Limb (tissue), 2 donors: ENCODE measurements at regions not wholly inside any gene's neighbourhood (a gene's known extent, or its start where the extent isn't known, plus 50 kb on each side); places are given as distances from the start of the nearest gene placed in this dataset.

Experiments
- DNase-seq, 2 donors: peaks; one replicate each; pipeline ENCODE4 v3.0.0-alpha.2; 2016; ENCODE audit errors: extremely low spot score in 2 of 2

DNA sequence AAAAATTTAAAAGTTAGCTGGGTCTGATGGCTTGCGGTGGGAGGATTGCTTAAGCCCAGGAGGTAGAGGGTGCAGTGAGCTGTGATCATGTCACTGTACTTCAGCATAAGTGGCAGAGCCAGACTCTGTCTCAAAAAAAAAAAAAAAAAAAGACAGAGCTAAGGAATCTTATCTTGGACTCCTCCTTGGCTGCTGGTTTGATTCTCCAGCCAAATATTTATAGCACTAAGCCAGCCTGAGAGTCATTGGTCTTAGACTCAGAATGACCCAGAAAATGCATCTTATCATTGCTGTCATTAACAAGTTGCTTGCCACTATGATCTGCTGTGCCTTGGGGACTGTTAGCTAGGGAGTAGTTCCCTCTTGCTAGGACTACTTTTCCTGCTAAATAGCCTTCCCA, 164.7 kb downstream of the GNAT3 start:
- no peak for DNase-seq

DNA sequence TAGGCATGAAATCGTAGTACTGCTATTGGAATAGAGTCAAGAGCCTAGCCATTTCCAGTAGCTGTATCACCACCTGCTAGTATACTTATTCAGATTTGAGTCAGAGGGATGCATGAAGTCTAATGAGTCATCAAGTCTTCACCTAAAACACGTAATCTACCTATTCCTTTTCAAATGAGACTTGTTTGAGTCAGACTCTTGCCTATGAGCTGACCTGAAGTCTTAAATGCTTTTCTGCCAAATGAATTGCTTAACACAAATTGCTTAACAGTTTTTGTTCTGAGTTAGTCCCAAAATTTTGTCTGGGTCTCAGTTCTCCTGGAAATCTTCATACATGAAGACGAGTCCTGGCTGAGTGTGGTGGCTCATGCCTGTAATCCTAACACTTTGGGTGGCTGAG, 165.2 kb downstream of the GNAT3 start:
- DNase-seq: no peak

DNA sequence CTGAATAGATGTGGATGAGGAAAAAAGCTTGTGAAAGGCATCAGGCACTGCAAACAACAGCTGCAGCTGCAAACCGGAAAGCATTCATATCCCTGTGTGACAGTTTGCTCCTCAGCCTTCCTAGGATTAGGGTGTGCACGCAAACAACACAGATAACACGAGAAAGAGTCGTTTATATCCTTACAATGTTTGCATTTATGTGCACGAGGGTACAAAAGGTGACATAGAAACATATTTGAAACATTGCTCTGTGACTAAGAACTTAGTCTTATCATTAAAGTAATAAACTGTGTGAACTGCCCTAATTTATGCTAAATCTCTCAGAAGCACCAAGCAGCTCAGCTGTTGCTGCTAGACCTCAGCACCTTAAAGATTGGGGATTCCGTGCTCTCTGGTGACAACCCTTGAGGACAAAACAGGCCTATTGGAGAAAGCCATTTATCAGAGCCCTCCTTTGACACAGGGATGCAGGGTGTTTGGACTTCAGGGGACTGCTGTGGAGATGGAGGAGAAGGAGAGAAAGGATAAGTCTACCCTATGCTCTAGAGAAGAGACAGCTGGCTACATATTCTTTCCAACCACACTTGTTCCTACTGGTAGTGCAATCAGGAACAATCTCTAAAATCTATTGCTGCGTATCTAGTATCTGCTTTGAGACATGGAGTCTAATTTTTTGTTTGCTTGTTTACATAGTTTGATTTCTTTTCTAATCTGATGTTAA, 176.2 kb downstream of the GNAT3 start:
- peak in 1 of 2 donors; percentile 53 for DNase-seq

DNA sequence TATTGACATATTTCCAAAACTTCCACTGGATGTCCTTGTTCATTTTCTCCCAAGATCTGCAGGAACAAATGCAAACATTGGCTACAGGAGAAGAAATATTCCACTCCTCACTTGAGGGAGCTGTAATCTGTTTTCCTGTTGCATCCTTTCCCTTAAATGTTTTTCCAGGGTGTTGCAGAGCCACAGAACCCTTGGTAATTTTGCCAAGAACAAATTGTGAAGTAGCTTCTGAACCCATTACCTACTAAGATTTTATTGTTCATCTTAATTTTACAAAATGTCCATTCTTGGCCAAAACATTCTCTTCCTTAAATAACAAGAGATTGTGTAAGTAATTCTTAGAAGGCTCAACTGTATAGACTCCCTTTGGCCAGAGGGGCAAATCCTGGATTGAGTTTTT, 177.0 kb downstream of the GNAT3 start:
- peak in 1 of 2 donors; percentile 33 for DNase-seq

DNA sequence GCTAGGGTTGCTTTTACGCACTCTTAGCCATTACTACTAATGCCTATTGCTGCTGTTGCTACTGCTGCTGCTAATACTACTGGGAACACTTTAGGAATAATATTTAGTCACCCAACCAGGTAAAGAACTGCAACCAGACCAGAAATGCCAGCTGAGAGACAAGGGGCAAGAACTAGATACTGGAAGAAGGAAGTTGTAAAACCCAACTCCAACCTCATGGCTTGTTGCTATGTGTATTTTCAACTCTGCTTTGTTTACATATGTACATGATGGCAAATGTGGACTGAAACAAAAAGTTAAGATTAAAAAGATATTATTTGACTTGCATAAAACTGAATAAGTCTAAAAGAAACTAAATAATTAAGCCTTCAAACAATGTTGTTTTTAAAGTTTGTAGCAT, 177.7 kb downstream of the GNAT3 start:
- DNase-seq: no peak

DNA sequence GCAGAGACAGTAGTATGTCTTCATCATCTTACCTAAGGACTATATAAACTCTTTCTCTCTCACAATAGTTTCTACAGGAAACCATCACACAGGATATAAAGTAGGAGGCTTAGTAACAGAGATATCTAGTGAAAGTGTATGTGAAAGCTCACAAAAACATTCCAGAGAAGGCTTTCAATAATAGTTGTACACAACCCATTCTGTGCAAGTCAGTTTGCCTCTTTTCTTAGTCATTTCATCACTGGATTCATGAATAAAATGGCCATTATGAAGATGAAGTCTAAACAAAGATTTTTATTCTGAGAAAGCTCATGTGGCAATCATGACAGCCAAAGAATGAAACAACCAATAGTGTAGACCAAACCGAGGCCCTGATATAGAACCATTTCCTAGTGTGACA, 178.8 kb downstream of the GNAT3 start:
- DNase-seq: no peak

DNA sequence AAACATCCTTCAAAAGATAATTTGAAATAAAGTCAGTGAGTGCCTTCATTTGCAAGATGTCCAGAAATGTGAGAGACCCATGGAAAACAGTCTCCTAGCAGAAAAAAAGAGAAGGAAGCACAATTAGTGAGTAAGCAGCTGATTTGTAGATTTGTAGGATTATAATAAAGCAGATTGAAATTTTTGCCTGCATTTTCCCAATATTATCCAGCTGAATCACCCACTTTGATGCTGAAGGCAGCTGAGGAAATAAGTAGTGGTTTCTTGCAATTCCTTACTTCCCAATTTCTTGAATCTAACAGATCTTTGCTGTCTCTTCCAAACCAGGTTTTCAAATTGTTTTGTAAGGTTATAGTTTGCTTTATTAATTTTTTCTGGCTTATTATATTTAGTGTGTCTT, 181.4 kb downstream of the GNAT3 start:
- DNase-seq: no peak

DNA sequence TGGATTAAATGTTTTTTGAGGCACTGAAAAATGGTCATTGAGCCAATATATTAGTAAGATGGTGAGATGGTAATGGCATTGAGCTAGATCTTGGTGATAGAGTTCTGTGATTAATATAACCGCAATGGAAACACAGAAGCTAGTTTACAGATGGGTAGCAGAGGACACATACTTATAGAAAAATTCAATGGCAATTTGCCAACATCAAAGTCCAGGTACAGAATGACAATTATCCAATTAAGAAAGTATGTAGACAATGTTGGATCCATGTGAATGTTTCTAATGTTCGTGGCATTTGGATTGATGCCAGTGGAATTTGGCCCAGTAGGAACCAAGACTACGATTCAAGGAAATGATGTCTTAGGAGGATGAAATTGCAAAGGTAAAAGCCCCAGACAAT, 187.8 kb downstream of the GNAT3 start:
- DNase-seq: no peak

DNA sequence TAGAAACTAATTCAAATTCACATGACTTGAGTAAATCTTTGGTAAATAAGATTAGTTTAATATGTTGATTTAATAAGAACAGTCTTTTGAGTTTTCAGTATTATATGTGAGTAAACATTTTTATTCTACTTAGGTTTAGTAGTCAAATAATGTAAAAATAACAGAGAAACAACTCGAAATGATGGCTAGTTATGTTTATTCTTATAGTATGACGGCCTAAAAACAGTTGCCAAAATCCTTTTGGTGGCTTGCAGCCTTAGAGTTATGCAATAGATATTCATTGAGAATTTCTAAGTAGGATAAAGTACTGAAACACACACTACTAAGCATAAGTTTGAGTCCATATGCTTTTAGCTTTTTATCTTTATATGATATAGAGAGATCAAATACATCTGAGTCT, 184.8 kb downstream of the GNAI1 start:
- no peak for DNase-seq

DNA sequence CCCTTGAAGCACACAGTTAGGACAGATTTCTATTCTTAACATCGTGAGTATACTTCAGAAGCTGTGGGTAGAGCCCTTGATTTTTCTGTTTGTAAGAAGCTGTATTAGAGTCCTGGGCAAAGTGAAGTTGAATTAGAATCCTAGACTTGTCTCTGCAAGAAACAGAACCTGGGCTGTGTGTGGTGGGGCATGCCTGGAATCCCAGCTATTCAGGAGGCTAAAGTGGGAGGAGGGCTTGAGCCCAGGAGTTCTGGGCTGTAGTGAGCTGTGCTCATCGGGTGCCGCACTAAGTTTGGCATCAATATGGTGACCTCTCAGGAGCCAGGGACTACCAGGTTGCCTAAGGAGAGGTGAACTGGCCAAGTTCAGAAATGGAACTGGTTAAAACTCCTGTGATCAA, 183.4 kb downstream of the GNAI1 start:
- no peak for DNase-seq

DNA sequence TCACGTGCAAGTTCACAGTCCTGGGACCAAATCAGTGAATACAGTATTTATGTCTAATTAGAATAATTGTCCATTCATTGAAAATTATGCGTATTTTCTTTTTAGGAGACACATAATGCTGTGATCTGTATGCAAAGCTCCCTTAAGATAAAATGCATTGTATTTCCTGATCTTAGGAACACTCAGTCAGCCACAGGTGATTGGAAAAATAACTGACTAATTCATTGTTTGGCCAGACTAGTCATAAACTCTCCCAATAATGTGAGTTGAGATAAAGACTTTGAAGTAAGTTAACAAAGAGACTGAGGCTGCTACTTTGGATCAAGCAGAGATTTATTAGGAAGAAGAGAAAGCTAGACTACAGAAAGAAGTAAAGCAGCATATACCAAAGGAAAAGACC, 182.2 kb downstream of the GNAI1 start:
- no peak for DNase-seq

DNA sequence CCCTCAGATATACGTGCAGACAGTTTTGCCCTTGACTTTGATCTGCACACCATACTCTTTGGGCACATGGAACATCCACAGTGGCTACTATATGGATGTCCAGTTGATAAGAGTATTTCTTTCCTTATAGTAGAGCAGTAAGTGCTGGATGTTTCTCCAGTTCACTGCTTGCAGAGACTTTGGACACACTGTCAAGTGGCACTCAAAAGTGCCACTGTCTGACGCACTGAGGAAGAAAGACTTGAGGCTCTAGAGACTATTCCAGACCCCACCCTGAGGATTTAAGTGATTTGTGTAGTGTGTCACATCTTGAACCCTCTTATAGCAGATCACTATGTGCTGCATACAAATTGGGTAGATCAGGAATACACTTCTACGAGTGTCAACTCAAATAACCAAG, 179.1 kb downstream of the GNAI1 start:
- DNase-seq: no peak

DNA sequence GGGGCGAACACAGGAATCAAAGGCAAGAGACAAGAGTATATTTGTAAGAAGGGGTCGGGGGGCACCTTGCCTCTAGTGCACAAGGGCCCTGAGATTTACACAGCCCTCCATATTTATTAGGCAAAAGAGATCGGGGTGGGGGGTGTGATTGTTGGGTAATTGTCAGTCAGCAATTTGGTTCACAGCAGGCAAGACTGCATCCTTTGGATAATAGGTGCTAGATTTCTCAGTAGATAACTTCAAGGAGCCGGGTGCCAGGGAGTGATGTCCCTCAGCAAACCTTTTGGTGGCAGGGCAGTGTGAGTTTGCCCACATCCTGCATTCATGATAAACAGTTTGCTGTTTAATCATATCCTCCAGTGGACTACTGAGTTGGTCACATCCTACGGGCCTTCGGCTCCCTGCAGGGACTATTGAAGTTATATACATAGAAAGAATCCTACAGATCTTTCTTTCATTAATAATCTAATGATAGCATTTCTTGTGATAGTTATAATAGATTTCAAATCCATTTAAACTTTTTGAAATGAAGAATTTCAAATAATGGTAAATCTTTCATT, 178.5 kb downstream of the GNAI1 start:
- no peak for DNase-seq

DNA sequence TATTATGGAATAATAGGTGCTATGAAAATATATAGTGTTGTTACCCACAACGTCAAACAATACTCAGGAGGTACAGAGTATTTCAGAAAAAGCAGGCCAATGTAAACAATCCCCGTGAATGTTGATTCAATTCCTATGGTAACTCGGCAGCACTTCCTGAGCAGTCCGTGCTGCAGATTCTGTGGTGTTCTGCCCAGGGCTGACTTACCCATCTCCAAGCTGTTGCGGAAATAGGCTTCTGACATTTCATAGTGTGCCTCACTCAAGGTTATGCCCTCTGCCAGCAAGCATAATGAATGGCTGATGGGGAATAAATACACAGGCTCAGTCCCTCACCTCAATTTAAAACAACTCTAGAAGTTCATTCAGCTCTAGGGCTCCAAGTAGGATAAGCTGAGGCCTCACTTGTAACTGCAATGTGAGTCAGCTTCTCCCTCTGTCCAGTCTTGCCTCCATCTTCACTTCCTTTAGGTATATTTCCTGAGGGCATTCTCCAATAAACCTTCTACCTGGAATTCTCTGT, 177.6 kb downstream of the GNAI1 start:
- peak in 1 of 2 donors; percentile 64 for DNase-seq

DNA sequence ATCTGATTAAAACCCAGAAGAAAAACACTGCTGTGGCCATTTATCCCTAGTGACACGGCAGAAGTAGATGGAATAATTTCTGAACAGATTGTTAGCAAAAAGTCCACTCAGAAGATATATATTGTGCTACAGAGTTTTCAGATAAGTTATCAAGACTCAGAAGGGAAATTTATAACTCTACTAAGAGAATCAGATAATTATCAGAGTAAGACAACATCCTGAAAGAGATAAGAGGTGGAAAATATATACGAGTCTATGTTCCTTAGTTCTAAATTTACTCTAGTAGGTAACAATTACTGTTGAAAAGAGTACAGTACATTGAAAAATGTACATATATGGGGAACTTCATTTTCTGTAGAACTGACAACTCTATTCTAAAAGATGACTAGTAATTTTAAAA, 176.7 kb downstream of the GNAI1 start:
- DNase-seq: no peak

DNA sequence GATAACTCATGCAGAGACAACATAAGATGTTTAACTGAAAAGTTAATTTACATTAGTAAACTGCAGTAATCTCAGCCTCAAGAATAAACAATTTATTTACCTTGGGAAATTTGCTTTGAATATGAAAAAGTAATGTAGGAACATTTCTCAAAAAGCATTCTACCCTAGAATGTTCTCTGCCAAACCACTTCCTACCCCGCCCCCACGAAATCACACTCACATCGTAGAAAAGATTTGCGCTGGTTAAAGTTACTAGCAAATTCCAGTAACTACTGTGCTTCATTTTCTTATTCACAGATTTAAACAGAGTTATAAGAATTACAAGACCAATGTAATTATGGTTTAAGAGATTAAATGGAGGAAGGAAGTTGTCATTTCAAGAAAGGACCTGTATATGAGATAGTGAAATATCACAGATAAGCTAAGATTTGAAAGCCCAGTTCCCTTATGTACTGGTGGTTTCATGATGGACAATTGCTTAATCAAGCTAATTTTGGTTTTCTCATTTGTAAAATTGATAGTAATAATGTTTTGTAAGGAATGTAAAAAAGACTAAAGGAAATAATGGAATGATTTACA, 175.4 kb downstream of the GNAI1 start:
- no peak for DNase-seq

DNA sequence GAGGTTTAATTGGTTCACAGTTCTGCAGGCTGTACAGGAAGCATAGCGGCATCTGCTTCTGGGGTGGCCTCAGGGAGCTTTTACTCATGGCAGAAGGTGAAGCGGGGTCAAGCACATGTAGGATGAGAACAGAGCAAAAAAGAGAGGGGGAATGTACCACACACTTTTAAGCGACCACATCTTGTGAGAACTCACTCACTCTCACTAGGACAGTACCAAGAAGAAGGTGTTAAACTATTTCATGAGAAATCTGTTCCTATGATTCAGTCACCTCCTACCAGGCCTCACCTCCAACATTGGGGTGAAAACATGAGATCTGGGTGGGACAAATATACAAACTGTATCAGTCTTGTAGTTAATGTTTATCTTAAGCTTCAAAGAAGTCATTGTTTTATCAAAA, 174.7 kb downstream of the GNAI1 start:
- DNase-seq: no peak

DNA sequence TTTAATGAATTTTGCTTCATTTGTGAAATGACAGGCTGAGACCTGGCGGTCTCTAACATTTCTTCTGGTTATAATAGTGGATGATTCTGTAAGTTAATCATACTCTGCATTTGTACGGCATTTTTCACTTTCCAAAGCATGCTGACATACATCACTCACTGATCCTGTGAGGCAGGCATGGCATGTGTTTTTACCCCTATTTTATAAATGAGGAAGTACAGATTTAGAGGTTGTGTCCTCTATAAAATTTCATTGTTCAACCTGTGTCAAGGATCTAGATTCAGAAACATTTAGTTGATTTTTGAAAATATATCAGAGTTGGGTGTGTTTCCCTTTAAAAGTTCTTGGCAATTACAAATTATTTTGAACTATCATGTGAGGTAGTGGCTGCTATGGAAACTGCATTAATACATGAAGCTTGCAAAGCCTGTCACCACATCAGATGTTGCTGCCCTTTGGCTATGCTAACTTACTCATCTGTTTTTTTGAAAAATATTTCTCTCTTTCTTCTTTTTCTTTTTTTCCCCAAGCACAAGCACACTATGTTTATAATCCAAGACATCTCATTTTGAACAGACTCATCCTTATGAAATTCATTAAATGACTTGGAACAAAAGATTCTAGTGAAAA, 172.7 kb downstream of the GNAI1 start:
- DNase-seq: peak in 1 of 2 donors; percentile 68

DNA sequence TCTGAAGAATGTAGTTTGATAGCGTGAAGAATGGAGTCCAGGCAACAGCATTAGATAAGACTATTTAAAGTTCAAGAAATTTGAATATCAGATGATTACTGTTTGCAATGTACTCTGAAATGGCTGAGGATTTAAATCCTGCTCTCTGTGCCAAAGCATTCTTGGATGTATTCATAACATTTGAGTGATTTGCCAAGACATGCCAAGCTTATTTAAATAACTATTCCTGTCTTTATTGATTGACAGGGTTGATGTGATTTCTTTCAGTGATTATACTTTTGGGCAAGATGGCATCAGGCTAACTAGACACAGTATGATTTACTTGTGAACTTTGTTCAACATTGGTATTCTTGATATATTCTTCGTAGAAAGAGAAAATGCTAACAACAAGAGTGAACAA, 168.7 kb downstream of the GNAI1 start:
- DNase-seq: no peak

DNA sequence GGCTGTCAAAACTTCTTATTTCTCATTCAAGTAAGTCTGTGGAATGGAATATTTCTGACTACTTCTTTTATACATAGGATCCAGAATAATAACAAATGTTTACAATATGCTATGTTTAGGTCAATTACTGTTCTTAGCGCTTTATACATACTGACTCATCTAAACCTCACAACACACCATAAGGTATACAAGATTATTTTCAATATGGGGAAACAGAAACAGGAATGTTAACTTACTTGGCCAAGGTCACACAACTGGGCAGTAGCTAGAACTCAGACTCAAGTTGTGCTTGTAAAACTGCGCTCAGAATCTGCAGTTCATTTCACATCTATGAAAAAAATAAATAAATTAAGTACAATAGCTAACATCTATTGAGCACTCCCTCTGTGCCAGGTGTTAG, 168.0 kb downstream of the GNAI1 start:
- no peak for DNase-seq

DNA sequence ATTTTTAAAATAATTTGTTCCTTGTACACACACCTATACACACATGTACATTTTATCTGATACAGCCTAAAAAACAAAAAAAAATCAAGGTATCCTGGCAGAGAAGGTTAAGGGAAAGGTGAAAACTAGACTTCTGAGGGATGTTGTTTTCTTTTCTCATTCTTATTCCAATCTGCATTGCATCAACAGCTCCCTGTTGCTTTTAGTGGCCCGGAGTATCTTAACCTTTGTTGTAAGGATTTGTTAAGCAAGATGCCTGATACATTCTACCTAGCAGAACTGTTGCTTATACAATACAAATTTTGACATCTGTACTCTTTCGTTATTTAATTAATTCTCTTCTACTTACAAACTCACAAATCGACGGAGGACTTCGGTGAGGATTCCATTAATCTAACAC, 167.4 kb downstream of the GNAI1 start:
- DNase-seq: no peak

DNA sequence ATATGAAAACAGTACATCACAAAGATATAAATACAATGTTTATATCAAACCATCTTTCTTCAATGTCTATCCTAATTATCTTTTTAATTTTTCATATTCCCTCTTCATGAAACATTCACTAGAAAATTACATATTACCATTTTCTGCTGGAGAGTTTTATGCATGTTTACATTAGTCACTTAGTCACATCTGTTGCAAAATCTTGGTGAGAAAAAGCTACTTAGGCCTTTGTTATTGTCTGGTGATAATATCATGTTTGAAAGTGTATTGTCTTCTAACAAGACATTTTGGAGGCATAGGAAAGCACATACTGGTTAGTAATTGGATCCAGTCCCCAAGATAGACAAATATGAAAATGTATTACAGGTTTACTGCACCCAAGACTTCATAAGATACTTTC, 163.6 kb downstream of the GNAI1 start:
- no peak for DNase-seq

DNA sequence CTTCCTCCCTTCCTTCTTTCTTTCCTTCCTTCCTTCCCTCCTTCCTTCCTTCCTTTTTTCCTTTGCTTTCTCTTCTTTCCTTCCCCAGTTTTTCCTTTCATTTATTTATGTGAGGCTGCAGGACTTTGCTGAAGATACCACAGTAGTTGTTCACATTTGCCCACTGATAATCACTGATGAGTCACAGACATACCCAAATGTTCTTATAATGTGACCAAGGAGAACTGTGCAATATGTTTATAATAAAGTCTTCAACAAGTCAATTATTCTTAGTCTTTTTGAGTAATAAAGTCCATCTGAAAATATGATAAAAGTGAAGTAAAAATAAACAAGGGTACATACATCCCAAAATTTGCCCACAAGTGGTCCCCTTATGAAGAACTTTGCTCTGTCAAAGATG, 159.7 kb downstream of the GNAI1 start:
- no peak for DNase-seq
